ENCODE measurements at regions not wholly inside any gene's neighbourhood (a gene's known extent, or its start where the extent isn't known, plus 50 kb on each side); places are given as distances from the start of the nearest gene placed in this dataset.

- DNase-seq, result peak; percentile 64
- in situ Hi-C loops (cut with HindIII; ENCODE audit: low pct_ligation_motif_present, low pct_unique_long_range_greater_than_20kb, low sequenced_read_pairs), result no loop called here
These were observed 73.2 kb upstream of the SHH start for GRCh38 chr7:155885167-155886155.

- no peak for DNase-seq
- in situ Hi-C loops (cut with HindIII; ENCODE audit: low pct_ligation_motif_present, low pct_unique_long_range_greater_than_20kb, low sequenced_read_pairs), result no loop called here
These were observed 72.2 kb upstream of the SHH start for GRCh38 chr7:155884225-155885166.

GRCh38 chr7:155883491-155884224 lies 71.4 kb upstream of the SHH start:
- in situ Hi-C loops (cut with HindIII; ENCODE audit: low pct_ligation_motif_present, low pct_unique_long_range_greater_than_20kb, low sequenced_read_pairs), result no loop called here
- DNase-seq, result no peak

- in situ Hi-C loops (cut with HindIII; ENCODE audit: low pct_ligation_motif_present, low pct_unique_long_range_greater_than_20kb, low sequenced_read_pairs), result no loop called here
- DNase-seq, result no peak
These were observed 70.3 kb upstream of the SHH start for GRCh38 chr7:155882596-155882995.

- in situ Hi-C loops (cut with HindIII; ENCODE audit: low pct_ligation_motif_present, low pct_unique_long_range_greater_than_20kb, low sequenced_read_pairs), result no loop called here
- DNase-seq, result no peak
These were observed 69.4 kb upstream of the SHH start for GRCh38 chr7:155881471-155882350.

GRCh38 chr7:155880721-155881120 lies 68.5 kb upstream of the SHH start:
- in situ Hi-C loops (cut with HindIII; ENCODE audit: low pct_ligation_motif_present, low pct_unique_long_range_greater_than_20kb, low sequenced_read_pairs), result no loop called here
- no peak for DNase-seq

- in situ Hi-C loops (cut with HindIII; ENCODE audit: low pct_ligation_motif_present, low pct_unique_long_range_greater_than_20kb, low sequenced_read_pairs), result no loop called here
- DNase-seq, result no peak
These were observed 67.3 kb upstream of the SHH start for GRCh38 chr7:155879592-155879991.

GRCh38 chr7:155878674-155879073 lies 66.4 kb upstream of the SHH start:
- no peak for DNase-seq
- in situ Hi-C loops (cut with HindIII; ENCODE audit: low pct_ligation_motif_present, low pct_unique_long_range_greater_than_20kb, low sequenced_read_pairs), result no loop called here

GRCh38 chr7:155878250-155878649 lies 66.0 kb upstream of the SHH start:
- DNase-seq, result no peak
- in situ Hi-C loops (cut with HindIII; ENCODE audit: low pct_ligation_motif_present, low pct_unique_long_range_greater_than_20kb, low sequenced_read_pairs), result no loop called here

GRCh38 chr7:155877167-155877566 lies 64.9 kb upstream of the SHH start:
- in situ Hi-C loops (cut with HindIII; ENCODE audit: low pct_ligation_motif_present, low pct_unique_long_range_greater_than_20kb, low sequenced_read_pairs), result no loop called here
- no peak for DNase-seq

- in situ Hi-C loops (cut with HindIII; ENCODE audit: low pct_ligation_motif_present, low pct_unique_long_range_greater_than_20kb, low sequenced_read_pairs), result no loop called here
- DNase-seq, result no peak
These were observed 62.1 kb upstream of the SHH start for GRCh38 chr7:155874411-155874810.

- in situ Hi-C loops (cut with HindIII; ENCODE audit: low pct_ligation_motif_present, low pct_unique_long_range_greater_than_20kb, low sequenced_read_pairs), result no loop called here
These were observed 61.7 kb upstream of the SHH start for GRCh38 chr7:155874010-155874409.

GRCh38 chr7:155872678-155873369 lies 60.6 kb upstream of the SHH start:
- in situ Hi-C loops (cut with HindIII; ENCODE audit: low pct_ligation_motif_present, low pct_unique_long_range_greater_than_20kb, low sequenced_read_pairs), result no loop called here
- no peak for DNase-seq

More at GRCh38 chr7:155874010-155874409, 61.7 kb upstream of the SHH start:
- DNase-seq, result no peak

GRCh38 chr7:155871211-155871610 lies 58.9 kb upstream of the SHH start:
- DNase-seq, result no peak
- in situ Hi-C loops (cut with HindIII; ENCODE audit: low pct_ligation_motif_present, low pct_unique_long_range_greater_than_20kb, low sequenced_read_pairs), result no loop called here

GRCh38 chr7:155870334-155871180 lies 58.3 kb upstream of the SHH start:
- DNase-seq, result no peak
- in situ Hi-C loops (cut with HindIII; ENCODE audit: low pct_ligation_motif_present, low pct_unique_long_range_greater_than_20kb, low sequenced_read_pairs), result no loop called here

GRCh38 chr7:155869784-155870076 lies 57.5 kb upstream of the SHH start:
- in situ Hi-C loops (cut with HindIII; ENCODE audit: low pct_ligation_motif_present, low pct_unique_long_range_greater_than_20kb, low sequenced_read_pairs), result no loop called here
- no peak for DNase-seq

Measured in ACHN (cell line).